B cell (primary cell): ENCODE measurements at regions not wholly inside any gene's neighbourhood (a gene's known extent, or its start where the extent isn't known, plus 50 kb on each side); places are given as distances from the start of the nearest gene placed in this dataset.

Experiments
- ATAC-seq: fragments of 200-7000 bp; cut with Tn5 transposase; one replicate; pipeline ENCODE4 v1.10.0; 2021; ENCODE audit warnings: low read depth, mild to moderate bottlenecking, moderate number of reproducible peaks, moderate library complexity
- CTCF ChIA-PET: fragments of 350-600 bp; sonication (Branson Sonifier 250); formaldehyde crosslinking; loops from one replicate; lab custom pipeline; 2021; ENCODE audit warnings: antibody characterized with exemption, inconsistent platforms; lab: Charles Lee
- POLR2A ChIA-PET: fragments of 350-600 bp; sonication (Branson Sonifier 250); formaldehyde crosslinking; loops from one replicate; lab custom pipeline; 2021; ENCODE audit warnings: antibody characterized with exemption; lab: Charles Lee
- DNase-seq: peaks from one replicate; pipeline ENCODE4 v3.0.0; 2013
- H2AFZ ChIP-seq: 2 replicates; pipeline ENCODE4 v1.6.1; 2012; ENCODE audit warnings: mild to moderate bottlenecking, low read depth, low read length; ENCODE audit not compliant: insufficient read depth, poor library complexity, severe bottlenecking
- H3K27ac ChIP-seq, 2 donors: 1 replicate in 1 of 2; 2 replicates in 1 of 2; pipeline ENCODE4 v1.5.1; 2012 to 2013; ENCODE audit warnings: low read length in 2 of 2, mild to moderate bottlenecking in 2 of 2, moderate library complexity in 1 of 2
- H3K27me3 ChIP-seq, 4 experiments: fragments of 200-600 bp in 1 of 4; sonication (generic) in 1 of 4; replicated peaks in 1 of 4; 1 replicate in 2 of 4; 2 replicates in 2 of 4; pipeline versions ENCODE4 v1.6.1 to v1.7.0; 2013 to 2016; ENCODE audit warnings: low read length in 3 of 4, mild to moderate bottlenecking in 2 of 4, mixed read lengths in 1 of 4, moderate library complexity in 1 of 4; ENCODE audit not compliant: insufficient read depth in 4 of 4, control insufficient read depth in 3 of 4; ENCODE audit errors: control extremely low read depth in 1 of 4
- H3K36me3 ChIP-seq, 2 experiments: replicated peaks in 1 of 2; 1 replicate in 1 of 2; 2 replicates in 1 of 2; pipeline versions ENCODE4 v1.6.1 to v1.7.1; 2013; ENCODE audit warnings: low read length in 1 of 2; ENCODE audit not compliant: insufficient read depth in 2 of 2, control insufficient read depth in 1 of 2; ENCODE audit errors: control extremely low read depth in 1 of 2, extremely low read depth in 1 of 2
- H3K4me1 ChIP-seq, 2 donors: fragments of 200-600 bp in 1 of 2; sonication (generic) in 1 of 2; 1 replicate in 1 of 2; 2 replicates in 1 of 2; pipeline versions ENCODE4 v1.5.1 to v1.6.1; 2013 to 2017; ENCODE audit warnings: low read length in 2 of 2; ENCODE audit not compliant: control insufficient read depth in 2 of 2, insufficient read depth in 2 of 2
- H3K4me2 ChIP-seq: replicated peaks from 2 replicates; pipeline ENCODE3; 2012; ENCODE audit warnings: mild to moderate bottlenecking, low read depth, low read length; ENCODE audit not compliant: poor library complexity, severe bottlenecking
- H3K4me3 ChIP-seq, 5 experiments: fragments of 200-600 bp in 1 of 5; sonication (generic) in 1 of 5; 1 replicate in 3 of 5; 2 replicates in 2 of 5; pipeline versions ENCODE4 v1.5.1 to v1.7.0; 2011 to 2016; ENCODE audit warnings: low read length in 4 of 5, mild to moderate bottlenecking in 4 of 5, low read depth in 2 of 5, control low read depth in 1 of 5, moderate library complexity in 1 of 5; ENCODE audit not compliant: insufficient read depth in 1 of 5; ENCODE audit errors: control extremely low read depth in 1 of 5, extremely low read depth in 1 of 5
- H3K79me2 ChIP-seq: fragments of 200-600 bp; sonication (generic); one replicate; pipeline ENCODE4 v1.6.0; 2016; ENCODE audit warnings: low read length; ENCODE audit not compliant: control insufficient read depth, insufficient read depth
- H3K9ac ChIP-seq: fragments of 200-600 bp; sonication (generic); 2 replicates; pipeline ENCODE4 v1.6.1; 2017; ENCODE audit warnings: mild to moderate bottlenecking, low read length, moderate library complexity
- H3K9me3 ChIP-seq, 3 donors: one replicate each; pipeline versions ENCODE4 v1.6.1 to v1.7.1; 2013; ENCODE audit warnings: low read length in 2 of 3; ENCODE audit not compliant: control insufficient read depth in 2 of 3, insufficient read depth in 1 of 3; ENCODE audit errors: control extremely low read depth in 1 of 3
- H4K20me1 ChIP-seq: 2 replicates; pipeline ENCODE4 v1.6.0; 2012; ENCODE audit warnings: mild to moderate bottlenecking, low read length; ENCODE audit not compliant: insufficient read depth, control insufficient read depth, poor library complexity, severe bottlenecking
- H3K27ac Mint-ChIP-seq: one replicate; pipeline ENCODE4 v1.8.0; 2021; ENCODE audit warnings: mixed read lengths
- H3K27me3 Mint-ChIP-seq: one replicate; pipeline ENCODE4 v1.8.0; 2021; ENCODE audit warnings: mixed read lengths
- H3K4me1 Mint-ChIP-seq: one replicate; pipeline ENCODE4 v1.8.0; 2021; ENCODE audit warnings: mixed read lengths
- H3K4me3 Mint-ChIP-seq: one replicate; pipeline ENCODE4 v1.8.0; 2021; ENCODE audit warnings: mixed read lengths
- H3K9me3 Mint-ChIP-seq: one replicate; pipeline ENCODE4 v1.8.0; 2022; ENCODE audit warnings: mixed read lengths; ENCODE audit not compliant: insufficient read depth
- CTCF ChIP-seq: fragments of 200-600 bp; IDR thresholded peaks from one replicate; pipeline ENCODE4 v1.8.0; 2022; ENCODE audit warnings: antibody characterized with exemption, mild to moderate bottlenecking
- EZH2 ChIP-seq: IDR thresholded peaks from 2 replicates; pipeline ENCODE4 v1.6.1; 2012; ENCODE audit warnings: borderline replicate concordance, low read depth, mild to moderate bottlenecking, moderate library complexity, low read length; ENCODE audit not compliant: insufficient read depth, poor library complexity, severe bottlenecking
- WGBS: methylation state at CpG from one replicate; pipeline ENCODE4 v1.1.5; 2013; ENCODE audit warnings: missing lambda C conversion rate; ENCODE audit not compliant: insufficient coverage; 5-methylcytosine and 5-hydroxymethylcytosine counted together
- intact Hi-C: fragments of 100-400 bp; cut with micrococcal nuclease; formaldehyde crosslinking; loops from one replicate; pipeline ENCODE4 v1.10.0; 2022

GRCh38 chr17:77726549-77727006 lies 231.9 kb upstream of the TNRC6C start:
- Histone ChIP-seq H3K27me3 (peaks cover 0 to 35% (median 15%) of the 10 kb centered on the region in 4 experiments), H3K9ac (no peak overlapping the region), H3K9me3 (peaks cover 0 to 1% (median 0%) of the 10 kb centered on the region in 3 donors), H3K4me2 (no peak overlapping the region), H3K4me1 (peaks cover 0 to 9% of the 10 kb centered on the region in 2 donors), H3K27ac (no peak overlapping the region), H4K20me1 (no peaks in the 10 kb centered on the region), H3K36me3 (no peaks in the 10 kb centered on the region), H2AFZ (no peak overlapping the region), H3K79me2 (no peaks in the 10 kb centered on the region), H3K4me3 (no peak overlapping the region)
- ChIA-PET POLR2A (no interaction called here), CTCF (no interaction called here)
- H3K9me3 Mint-ChIP-seq: no peaks in the 10 kb centered on the region
- 93% methylated on average over 4 of the region's 4 CpGs for WGBS
- TF ChIP-seq EZH2 (no peak), CTCF (no peak)
- H3K27ac Mint-ChIP-seq: no peak overlapping the region
- ATAC-seq: no peak
- intact Hi-C loops: no loop called here
- peaks cover 3% of the 10 kb centered on the region for H3K4me1 Mint-ChIP-seq
- H3K4me3 Mint-ChIP-seq: no peak overlapping the region
- H3K27me3 Mint-ChIP-seq: peaks cover 40% of the 10 kb centered on the region
- no peak for DNase-seq

GRCh38 chr17:77727037-77727615 lies 231.4 kb upstream of the TNRC6C start:
- no peaks in the 10 kb centered on the region for H3K9me3 Mint-ChIP-seq
- DNase-seq: no peak
- ChIA-PET CTCF (no interaction called here), POLR2A (no interaction called here)
- Histone ChIP-seq H4K20me1 (no peaks in the 10 kb centered on the region), H2AFZ (no peak overlapping the region), H3K4me1 (peaks cover 0 to 9% of the 10 kb centered on the region in 2 donors), H3K27me3 (peaks cover 0 to 35% (median 13%) of the 10 kb centered on the region in 4 experiments), H3K36me3 (no peaks in the 10 kb centered on the region), H3K9me3 (peaks cover 0 to 4% (median 0%) of the 10 kb centered on the region in 3 donors), H3K27ac (no peak overlapping the region), H3K9ac (no peak overlapping the region), H3K79me2 (no peaks in the 10 kb centered on the region), H3K4me2 (no peak overlapping the region), H3K4me3 (no peak overlapping the region)
- peaks cover 43% of the 10 kb centered on the region for H3K27me3 Mint-ChIP-seq
- no peak overlapping the region for H3K27ac Mint-ChIP-seq
- 46% methylated on average over 3 of the region's 17 CpGs for WGBS
- H3K4me3 Mint-ChIP-seq: no peak overlapping the region
- intact Hi-C loops: no loop called here
- peaks cover 3% of the 10 kb centered on the region for H3K4me1 Mint-ChIP-seq
- TF ChIP-seq EZH2 (no peak), CTCF (no peak)
- ATAC-seq: no peak
